Dermis microvascular lymphatic vessel endothelial cell (primary cell): ENCODE measurements at regions not wholly inside any gene's neighbourhood (a gene's known extent, or its start where the extent isn't known, plus 50 kb on each side); places are given as distances from the start of the nearest gene placed in this dataset.

Experiments used
- DNase-seq, 2 donors: peaks; one replicate each; pipeline versions ENCODE4 v3.0.0 to v3.0.0-alpha.2; 2010; ENCODE audit warnings: low read depth in 2 of 2

GRCh38 chr6:104428184-104428583, 431.5 kb downstream of the HACE1 start:
- peak; percentile 22 to 68 for DNase-seq

- no peak for DNase-seq
Observed at GRCh38 chr6:104423691-104424090, 436.0 kb downstream of the HACE1 start.

- peak in 1 of 2 donors; percentile 20 for DNase-seq
Observed at GRCh38 chr6:104421650-104422049, 438.1 kb downstream of the HACE1 start.

DNA sequence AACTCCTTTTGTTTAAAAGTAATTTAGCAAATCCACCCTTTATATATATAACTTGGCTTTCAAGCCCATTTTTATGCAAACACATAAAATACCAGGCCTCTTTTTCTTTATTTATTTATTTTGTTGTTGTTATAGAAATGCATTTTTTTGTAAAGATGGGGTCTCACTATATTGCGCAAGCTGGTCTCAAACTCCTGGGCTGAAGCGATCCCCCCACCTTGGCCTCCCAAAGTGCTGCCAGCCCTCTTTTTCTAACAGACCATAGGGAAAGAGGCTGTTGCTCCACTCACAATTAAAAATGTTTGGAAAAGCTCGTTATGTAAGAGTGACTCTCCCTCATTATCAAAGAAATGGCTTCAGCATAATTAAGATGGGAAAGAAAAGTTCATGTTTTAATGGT, 440.9 kb downstream of the HACE1 start:
- no peak for DNase-seq

DNA sequence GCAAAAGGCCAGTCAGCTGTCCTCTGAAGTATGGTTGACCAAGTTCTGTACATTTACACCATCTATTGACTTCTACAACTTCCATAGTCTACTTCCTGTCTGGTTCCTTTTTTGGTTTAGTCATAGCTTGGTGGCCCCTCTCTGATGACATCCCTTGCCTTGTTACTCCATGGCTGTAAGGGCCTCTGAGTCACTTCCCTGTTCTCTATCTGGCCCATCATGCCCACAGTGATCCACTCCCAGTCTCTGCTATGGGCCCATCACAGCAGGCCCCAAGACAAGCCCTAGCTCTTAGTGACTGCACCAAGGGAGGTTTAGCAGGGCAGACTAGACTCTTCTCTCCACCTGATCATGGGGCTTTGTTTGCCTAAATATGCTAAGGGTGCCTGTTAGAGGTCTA, 441.6 kb downstream of the HACE1 start:
- no peak for DNase-seq

DNA sequence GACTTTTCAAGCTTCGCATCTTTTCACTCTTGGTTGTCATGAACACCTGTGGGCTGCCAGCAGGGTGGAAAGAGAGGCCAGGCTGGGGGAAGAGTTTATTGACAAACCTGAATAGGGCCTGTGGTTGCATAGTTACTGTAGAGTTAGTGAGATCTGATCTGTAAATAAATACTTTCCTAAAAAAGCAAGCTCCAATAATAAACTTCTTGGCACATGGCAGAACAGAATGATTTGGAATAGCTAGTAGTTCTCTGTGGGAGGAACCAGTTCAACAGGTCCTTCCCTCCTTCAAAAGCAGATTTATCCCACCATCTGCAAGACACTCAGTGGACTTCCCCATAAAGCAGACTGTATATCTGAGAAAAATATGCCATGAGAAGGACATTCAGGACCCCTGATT, 445.0 kb downstream of the HACE1 start:
- no peak for DNase-seq

DNA sequence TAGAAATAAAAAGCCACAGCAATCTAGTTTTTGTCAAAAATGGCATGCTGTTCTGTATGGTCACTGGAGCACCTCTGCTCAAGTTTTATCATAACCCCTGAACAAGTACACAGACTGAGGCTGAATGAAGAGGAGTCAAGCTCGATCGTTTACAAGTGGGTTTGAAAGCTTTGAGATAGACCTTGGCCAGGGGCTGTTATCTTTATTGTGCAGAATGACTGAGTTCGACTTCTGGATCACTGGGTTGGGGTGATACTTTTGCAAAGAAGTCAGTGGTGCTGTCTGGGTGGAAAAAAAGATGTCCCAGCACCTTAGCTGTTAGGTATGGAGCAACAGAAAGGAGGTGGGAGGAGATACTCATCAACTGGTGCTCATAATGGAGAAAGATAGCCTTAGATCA, 446.0 kb downstream of the HACE1 start:
- no peak for DNase-seq

- DNase-seq = no peak
Observed at GRCh38 chr6:104411302-104411701, 448.4 kb downstream of the HACE1 start.

DNA sequence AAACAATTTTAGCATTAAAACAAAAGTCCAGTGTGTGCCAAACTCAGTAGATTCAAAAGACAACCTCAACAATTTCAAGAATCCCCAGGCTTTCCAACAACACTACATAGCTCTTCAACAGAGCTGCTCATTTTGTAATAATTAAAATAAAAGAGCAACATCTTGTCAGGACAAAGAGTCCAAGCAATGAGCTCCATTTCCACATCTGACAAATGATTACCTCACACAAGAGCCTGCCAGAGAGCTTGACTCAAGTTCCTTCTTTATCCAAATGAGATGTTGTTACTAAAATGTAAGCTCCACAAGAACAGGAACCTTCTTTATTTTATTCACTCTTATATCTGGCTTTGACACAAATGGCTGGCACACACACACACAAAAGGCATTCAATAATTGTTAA, 449.8 kb downstream of the HACE1 start:
- no peak for DNase-seq

- no peak for DNase-seq
Observed at GRCh38 chr6:104407957-104408356, 451.8 kb downstream of the HACE1 start.

- peak in 1 of 2 donors; percentile 11 for DNase-seq
Observed at GRCh38 chr6:104404377-104404776, 455.3 kb downstream of the HACE1 start.

- DNase-seq = peak in 1 of 2 donors; percentile 1
Observed at GRCh38 chr6:104402572-104402971, 457.1 kb downstream of the HACE1 start.

- no peak for DNase-seq
Observed at GRCh38 chr6:104401926-104402325, 457.8 kb downstream of the HACE1 start.

DNA sequence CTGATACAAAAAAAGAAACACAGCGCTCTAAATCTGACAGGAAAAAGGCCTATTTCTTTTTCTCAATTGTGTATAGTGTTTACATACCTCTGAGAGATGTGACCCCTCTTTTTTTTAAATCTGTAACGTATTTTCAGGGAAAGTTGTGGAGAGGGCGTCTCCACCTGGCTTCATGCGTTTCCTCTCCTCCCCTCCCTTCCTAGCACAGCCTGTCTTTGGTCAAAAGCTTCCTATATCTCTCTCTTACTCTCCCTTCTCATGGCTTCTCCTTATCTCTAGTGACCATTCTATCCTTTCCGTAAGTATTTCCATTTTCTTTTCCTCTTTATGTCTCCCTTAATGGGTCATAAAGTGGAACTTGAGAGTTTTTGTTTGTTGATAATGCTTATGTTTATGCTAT, 458.9 kb downstream of the HACE1 start:
- no peak for DNase-seq

GRCh38 chr6:104396077-104396476, 463.6 kb downstream of the HACE1 start:
- no peak for DNase-seq

- DNase-seq = no peak
Observed at GRCh38 chr6:104381907-104382306, 477.8 kb downstream of the HACE1 start.

DNA sequence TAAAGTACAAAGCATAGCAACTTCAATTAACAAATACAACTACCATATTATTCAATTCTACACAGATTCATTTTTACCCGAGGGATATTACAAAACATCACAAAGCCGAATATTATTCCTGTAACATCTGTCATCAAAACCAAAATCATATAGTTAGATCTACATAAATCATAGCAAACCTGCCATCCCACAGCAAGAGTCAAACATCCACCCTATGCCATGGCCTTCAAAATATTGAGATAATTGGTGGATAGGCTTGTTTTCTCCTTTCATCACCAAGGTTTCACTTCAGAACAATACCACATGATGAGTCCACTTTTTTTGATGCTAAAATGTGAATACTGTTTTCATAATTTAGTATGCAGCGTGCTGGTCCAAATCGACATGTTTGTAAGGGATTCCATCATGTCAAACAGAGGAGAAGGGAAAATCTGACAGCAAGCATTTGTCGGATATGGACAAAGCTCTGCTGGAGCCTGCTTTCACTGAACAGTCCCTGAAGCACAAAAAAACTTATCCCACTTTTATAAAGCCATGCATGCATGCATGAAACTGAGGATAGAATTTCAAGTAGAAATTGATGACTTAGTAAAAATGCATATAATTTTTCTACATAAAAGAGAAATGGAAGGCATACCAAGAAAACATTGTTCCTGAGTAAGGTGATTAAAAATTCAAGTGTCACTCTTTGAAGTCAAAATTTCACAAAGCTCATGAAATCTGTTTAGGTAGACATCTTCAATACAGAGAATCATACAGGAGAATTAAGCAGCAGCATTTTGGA, 494.1 kb downstream of the HACE1 start:
- no peak for DNase-seq

- DNase-seq = no peak
Observed at GRCh38 chr6:104357928-104358327, 501.8 kb downstream of the HACE1 start.

GRCh38 chr6:104356197-104356596, 503.5 kb downstream of the HACE1 start:
- DNase-seq = no peak

DNA sequence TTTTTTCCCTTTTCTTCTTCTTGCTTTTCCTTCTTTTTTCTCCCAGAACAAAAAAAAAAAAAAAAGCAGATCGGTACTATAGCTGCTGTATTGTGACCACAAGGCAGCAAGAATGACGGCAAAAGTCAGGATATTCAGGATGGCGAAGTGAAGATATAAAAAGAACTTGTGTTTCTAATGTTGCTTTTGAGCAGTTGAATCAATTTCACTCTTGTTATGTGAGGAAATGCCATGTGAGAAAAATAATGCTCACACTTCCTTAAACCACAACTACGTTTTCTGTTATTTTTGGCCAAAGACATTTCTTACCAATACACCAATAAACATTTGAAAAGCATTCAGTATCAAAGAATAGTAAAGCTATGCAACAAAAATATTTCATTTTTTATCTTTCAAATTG, 510.5 kb downstream of the HACE1 start:
- DNase-seq = peak in 1 of 2 donors; percentile 71

DNA sequence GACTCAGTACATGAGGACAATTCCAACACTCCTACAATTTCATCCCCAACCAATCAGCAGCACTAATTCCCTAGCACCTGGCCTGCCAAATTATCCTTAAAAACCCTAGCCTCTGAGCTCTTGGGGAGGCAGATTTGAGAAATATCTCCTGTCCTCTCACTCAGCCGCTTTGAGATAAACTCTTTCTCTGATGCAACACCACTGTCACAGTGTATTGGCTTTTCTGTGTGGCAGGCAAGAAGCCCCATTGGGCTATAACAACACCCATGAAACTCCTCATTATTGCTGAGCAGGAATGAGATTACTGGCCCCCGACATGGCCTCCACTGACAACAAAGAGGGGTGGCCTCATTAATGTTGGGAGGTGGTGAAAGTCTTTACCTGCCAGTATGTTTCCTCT, 515.5 kb downstream of the HACE1 start:
- DNase-seq = no peak

DNA sequence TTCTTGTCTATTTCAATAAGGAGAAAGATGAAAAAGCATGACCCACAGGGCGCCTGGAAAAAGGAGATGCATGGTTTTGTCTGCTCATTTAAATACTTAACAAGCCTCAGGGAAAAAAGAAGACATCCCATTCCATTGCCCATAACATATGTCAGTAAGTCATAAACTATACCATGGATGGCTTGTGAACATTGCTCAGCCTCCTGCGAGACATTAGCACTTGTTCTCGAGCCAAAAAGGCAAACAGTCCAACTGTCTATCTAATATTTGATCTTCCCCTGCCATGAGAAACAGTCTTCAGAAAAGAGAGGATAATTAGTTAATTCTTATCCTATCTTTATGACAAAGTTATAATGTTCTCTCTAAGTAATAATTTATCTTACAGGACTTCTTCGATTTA, 527.4 kb downstream of the HACE1 start:
- no peak for DNase-seq

GRCh38 chr6:104326173-104327001, 533.3 kb downstream of the HACE1 start:
- DNase-seq = no peak
